ENCODE measurements at regions not wholly inside any gene's neighbourhood (a gene's known extent, or its start where the extent isn't known, plus 50 kb on each side); places are given as distances from the start of the nearest gene placed in this dataset.

DNA sequence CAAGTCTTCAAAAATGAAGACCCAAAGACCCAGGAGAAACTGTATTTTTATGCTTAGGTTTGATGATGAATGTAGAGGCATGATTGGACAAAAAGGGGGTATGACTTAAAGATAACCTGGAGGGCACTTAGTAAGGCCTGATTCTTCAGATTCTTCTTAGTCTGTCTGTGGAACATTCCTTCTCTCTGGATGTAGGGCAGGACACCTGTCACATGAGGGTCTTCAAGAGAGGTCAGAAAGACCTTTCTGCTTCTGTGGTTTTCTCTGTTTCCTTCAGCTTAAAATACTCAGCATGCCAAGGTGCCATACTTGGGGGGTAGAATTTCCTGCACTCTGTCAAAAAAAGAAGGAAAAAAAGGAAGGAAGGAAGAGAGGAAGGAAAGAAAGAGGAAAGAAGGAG, 78.1 kb downstream of the BLID start:
- Histone ChIP-seq H3K27ac (ENCODE audit: low read depth, low read length, severe bottlenecking) (peak overlapping the region; percentile 23), H3K4me1 (ENCODE audit: control insufficient read depth, insufficient read depth, low read length, poor library complexity, severe bottlenecking) (peaks cover 45% of the 10 kb centered on the region), H3K4me3 (ENCODE audit: extremely low read depth, insufficient read depth, low read length, poor library complexity, severe bottlenecking) (no peak overlapping the region), H3K36me3 (ENCODE audit: control insufficient read depth, insufficient read depth, low read length) (no peaks in the 10 kb centered on the region), H3K9me3 (ENCODE audit: control insufficient read depth, low read length) (no peaks in the 10 kb centered on the region)

DNA sequence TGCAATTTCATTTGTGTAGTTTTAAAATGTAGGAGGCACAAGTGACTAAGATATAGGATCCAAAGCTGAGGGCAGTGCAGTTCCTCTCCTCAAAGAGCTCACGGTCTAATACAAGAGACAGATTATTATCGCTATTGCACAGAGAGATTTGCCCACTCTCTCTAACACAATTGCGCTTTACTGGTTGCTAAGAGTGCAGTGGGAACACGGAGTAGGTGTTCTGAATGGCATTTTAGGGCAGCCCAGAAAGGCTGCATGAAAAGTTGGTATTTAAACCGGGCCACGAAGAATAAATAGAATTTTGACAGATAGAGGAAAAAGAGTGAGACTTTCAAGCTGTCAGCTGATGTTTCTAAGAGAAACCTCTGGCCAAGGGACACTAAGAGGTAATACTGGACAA, 79.5 kb downstream of the BLID start:
- H3K4me3 ChIP-seq (ENCODE audit: extremely low read depth, insufficient read depth, low read length, poor library complexity, severe bottlenecking): no peak overlapping the region
- H3K36me3 ChIP-seq (ENCODE audit: control insufficient read depth, insufficient read depth, low read length): no peaks in the 10 kb centered on the region
- H3K4me1 ChIP-seq (ENCODE audit: control insufficient read depth, insufficient read depth, low read length, poor library complexity, severe bottlenecking): peaks cover 40% of the 10 kb centered on the region
- H3K27ac ChIP-seq (ENCODE audit: low read depth, low read length, severe bottlenecking): no peak overlapping the region
- no peaks in the 10 kb centered on the region for H3K9me3 ChIP-seq (ENCODE audit: control insufficient read depth, low read length)
- WGBS, 2 experiments (ENCODE audit: insufficient coverage in 2 of 2): 94 to 100% methylated on average over 3 to 6 of the region's 6 CpGs

DNA sequence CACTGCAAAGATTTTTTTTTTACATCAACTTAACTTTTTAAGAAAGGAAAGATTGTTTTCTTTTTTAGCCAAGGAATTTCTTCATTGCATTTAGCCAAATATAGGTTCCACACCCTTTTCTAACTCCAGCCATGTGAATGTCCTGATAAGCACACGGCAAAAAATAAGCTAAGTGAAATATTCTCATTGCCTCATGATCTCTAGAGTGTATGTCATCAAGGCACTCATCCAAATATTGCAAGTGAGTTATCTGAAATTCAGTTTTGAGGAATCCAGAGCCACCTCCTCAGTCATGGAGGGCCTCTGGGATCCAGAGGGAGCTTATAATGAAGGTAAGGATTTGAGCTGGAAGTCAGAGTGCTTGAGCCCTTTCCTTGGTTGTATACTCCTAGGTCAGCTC, 80.0 kb downstream of the BLID start:
- WGBS, 2 experiments (ENCODE audit: insufficient coverage in 2 of 2): no CpG with 5 or more reads among the region's 1 CpG
- Histone ChIP-seq H3K4me1 (ENCODE audit: control insufficient read depth, insufficient read depth, low read length, poor library complexity, severe bottlenecking) (peaks cover 40% of the 10 kb centered on the region), H3K27ac (ENCODE audit: low read depth, low read length, severe bottlenecking) (no peak overlapping the region)

DNA sequence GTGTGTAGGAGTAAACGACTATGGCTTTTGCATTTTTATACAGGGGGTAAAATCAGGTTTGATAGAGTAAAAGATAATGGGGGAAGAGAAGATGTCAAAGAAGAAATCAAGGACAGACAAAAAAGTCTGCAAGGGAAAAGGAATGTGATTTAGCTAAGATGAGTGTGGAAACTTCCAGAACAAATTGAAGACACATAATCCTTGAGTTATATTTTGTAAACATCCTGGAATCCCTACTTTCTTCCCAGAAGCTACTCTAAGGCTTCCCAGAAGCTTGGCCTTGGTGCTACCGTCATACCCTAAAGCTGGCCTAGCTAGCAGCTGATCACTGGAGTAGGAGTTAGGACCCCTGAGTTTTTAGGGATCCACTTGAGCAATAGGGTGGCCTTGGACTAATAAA, 82.4 kb downstream of the BLID start:
- H3K9me3 ChIP-seq (ENCODE audit: control insufficient read depth, low read length): no peaks in the 10 kb centered on the region
- H3K4me1 ChIP-seq (ENCODE audit: control insufficient read depth, insufficient read depth, low read length, poor library complexity, severe bottlenecking): peaks cover 19% of the 10 kb centered on the region
- H3K4me3 ChIP-seq (ENCODE audit: extremely low read depth, insufficient read depth, low read length, poor library complexity, severe bottlenecking): no peak overlapping the region
- WGBS, 2 experiments (ENCODE audit: insufficient coverage in 2 of 2): 80 to 100% methylated on average over 1 of the region's 2 CpGs
- H3K27ac ChIP-seq (ENCODE audit: low read depth, low read length, severe bottlenecking): no peak overlapping the region
- no peaks in the 10 kb centered on the region for H3K36me3 ChIP-seq (ENCODE audit: control insufficient read depth, insufficient read depth, low read length)

More for the DNA sequence above, 80.0 kb downstream of the BLID start:
- Histone ChIP-seq H3K36me3 (ENCODE audit: control insufficient read depth, insufficient read depth, low read length) (no peaks in the 10 kb centered on the region), H3K4me3 (ENCODE audit: extremely low read depth, insufficient read depth, low read length, poor library complexity, severe bottlenecking) (no peak overlapping the region), H3K9me3 (ENCODE audit: control insufficient read depth, low read length) (no peaks in the 10 kb centered on the region)

DNA sequence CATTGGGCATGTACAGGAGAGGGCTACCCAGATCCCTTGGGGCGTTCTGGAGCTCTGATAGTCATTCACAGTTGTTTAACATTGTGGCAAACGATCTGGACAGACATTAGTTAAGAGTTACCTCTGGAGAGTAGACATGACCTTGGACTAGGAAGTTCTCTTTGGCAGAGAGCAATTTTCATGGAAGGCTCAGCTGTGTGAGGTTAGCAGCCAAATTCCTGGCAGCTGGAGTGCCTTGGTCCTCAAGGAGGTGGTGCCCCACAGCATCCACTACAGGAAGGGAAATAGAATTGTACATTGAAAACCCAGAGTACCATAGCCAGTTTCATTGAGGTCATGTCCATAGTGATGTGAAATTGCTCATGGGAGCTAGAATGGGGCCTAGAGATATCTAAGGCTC, 82.8 kb downstream of the BLID start:
- Histone ChIP-seq H3K4me1 (ENCODE audit: control insufficient read depth, insufficient read depth, low read length, poor library complexity, severe bottlenecking) (peaks cover 17% of the 10 kb centered on the region), H3K4me3 (ENCODE audit: extremely low read depth, insufficient read depth, low read length, poor library complexity, severe bottlenecking) (no peak overlapping the region), H3K36me3 (ENCODE audit: control insufficient read depth, insufficient read depth, low read length) (no peaks in the 10 kb centered on the region), H3K27ac (ENCODE audit: low read depth, low read length, severe bottlenecking) (no peak overlapping the region), H3K9me3 (ENCODE audit: control insufficient read depth, low read length) (no peaks in the 10 kb centered on the region)
- 96% methylated on average over 2 of the region's 2 CpGs for WGBS, 2 experiments (ENCODE audit: insufficient coverage in 2 of 2)

DNA sequence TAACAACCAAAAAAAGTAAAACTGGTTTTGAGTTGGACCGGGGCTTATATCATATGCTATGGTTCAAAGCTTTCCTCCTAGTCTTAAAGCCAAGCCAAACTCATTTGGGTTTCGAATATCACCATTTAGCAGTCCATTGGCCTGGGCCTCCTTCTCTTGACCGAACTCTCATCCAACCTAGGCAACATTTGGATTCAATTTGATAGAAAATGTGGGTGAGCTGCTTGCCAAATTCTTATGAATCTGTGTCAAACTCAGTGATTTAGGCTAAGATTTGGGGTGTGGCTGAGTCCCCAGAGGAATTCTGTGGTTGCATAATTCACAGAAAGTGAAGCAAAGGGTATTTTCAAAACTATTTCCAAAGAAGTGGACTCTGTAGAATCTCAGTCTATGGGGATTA, 83.7 kb downstream of the BLID start:
- Histone ChIP-seq H3K9me3 (ENCODE audit: control insufficient read depth, low read length) (no peaks in the 10 kb centered on the region), H3K4me1 (ENCODE audit: control insufficient read depth, insufficient read depth, low read length, poor library complexity, severe bottlenecking) (peaks cover 12% of the 10 kb centered on the region), H3K36me3 (ENCODE audit: control insufficient read depth, insufficient read depth, low read length) (no peaks in the 10 kb centered on the region), H3K27ac (ENCODE audit: low read depth, low read length, severe bottlenecking) (no peak overlapping the region), H3K4me3 (ENCODE audit: extremely low read depth, insufficient read depth, low read length, poor library complexity, severe bottlenecking) (no peak overlapping the region)
- 95% methylated on average over 2 of the region's 3 CpGs; no CpG with 5 or more reads in 1 of the 2 experiments for WGBS, 2 experiments (ENCODE audit: insufficient coverage in 2 of 2)

DNA sequence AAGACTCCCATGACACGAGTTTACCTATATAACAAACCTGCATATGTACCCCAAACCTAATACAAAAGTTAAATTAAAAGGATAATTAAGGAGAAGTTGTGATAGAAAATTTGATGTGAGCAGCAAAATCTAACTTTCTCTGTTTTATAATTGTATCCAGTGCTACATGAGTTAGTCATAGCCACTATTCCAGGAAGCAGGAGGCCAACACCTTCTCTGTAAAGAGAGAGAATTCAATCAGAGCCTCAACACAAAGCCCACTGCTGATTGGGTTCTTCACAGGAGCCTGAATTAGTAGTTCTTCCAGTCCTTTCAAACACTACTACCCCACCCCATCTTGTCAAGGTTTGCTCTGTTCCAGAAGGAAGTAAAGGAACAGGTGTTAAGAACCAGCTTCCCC, 84.2 kb downstream of the BLID start:
- Histone ChIP-seq H3K4me1 (ENCODE audit: control insufficient read depth, insufficient read depth, low read length, poor library complexity, severe bottlenecking) (peaks cover 12% of the 10 kb centered on the region), H3K27ac (ENCODE audit: low read depth, low read length, severe bottlenecking) (no peak overlapping the region), H3K4me3 (ENCODE audit: extremely low read depth, insufficient read depth, low read length, poor library complexity, severe bottlenecking) (no peak overlapping the region), H3K36me3 (ENCODE audit: control insufficient read depth, insufficient read depth, low read length) (no peaks in the 10 kb centered on the region), H3K9me3 (ENCODE audit: control insufficient read depth, low read length) (no peaks in the 10 kb centered on the region)
- WGBS, 2 experiments (ENCODE audit: insufficient coverage in 2 of 2): no CpG with 5 or more reads among the region's 1 CpG

DNA sequence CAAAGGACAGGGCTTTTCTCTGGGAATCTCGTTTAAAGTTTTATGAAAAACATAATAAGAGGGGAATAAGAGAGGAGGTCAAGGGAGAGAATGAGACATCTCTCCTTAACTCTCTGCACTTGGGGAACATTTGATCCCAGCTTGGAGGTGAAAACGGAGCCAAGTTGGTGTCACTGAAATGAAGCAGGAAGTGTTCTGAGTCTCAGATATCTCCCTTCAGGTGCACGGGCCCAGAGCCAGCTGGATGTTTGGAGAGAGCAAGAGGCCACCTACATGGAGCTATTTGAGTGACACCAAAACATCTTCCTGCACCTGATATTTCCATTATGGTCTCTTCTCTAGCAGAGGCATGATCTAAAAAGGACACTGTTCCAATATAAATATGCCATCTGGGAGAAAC, 85.7 kb downstream of the BLID start:
- Histone ChIP-seq H3K36me3 (ENCODE audit: control insufficient read depth, insufficient read depth, low read length) (no peaks in the 10 kb centered on the region), H3K4me1 (ENCODE audit: control insufficient read depth, insufficient read depth, low read length, poor library complexity, severe bottlenecking) (peaks cover 2% of the 10 kb centered on the region), H3K4me3 (ENCODE audit: extremely low read depth, insufficient read depth, low read length, poor library complexity, severe bottlenecking) (no peak overlapping the region), H3K9me3 (ENCODE audit: control insufficient read depth, low read length) (no peaks in the 10 kb centered on the region), H3K27ac (ENCODE audit: low read depth, low read length, severe bottlenecking) (no peak overlapping the region)
- WGBS, 2 experiments (ENCODE audit: insufficient coverage in 2 of 2): 82 to 100% methylated on average over 1 to 3 of the region's 3 CpGs

DNA sequence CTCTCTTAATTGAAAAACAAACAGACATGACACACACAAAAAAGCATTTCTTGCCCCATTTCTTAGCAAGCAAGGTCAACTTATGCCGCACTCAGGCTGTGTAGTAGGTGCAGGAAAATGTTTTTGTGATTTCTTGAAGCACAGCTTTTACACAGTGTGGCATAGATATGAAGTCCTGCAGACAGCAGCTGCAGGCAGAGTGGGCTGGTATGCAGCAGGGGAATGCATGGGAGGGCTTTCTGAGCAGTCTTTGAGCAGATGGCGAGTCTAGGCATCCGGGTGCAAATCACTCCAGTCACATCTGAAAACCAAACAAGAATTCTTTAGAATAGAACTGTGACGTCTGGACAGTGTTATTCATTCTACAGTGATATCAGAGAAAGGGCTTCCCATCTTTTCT, 87.5 kb downstream of the BLID start:
- no peaks in the 10 kb centered on the region for H3K9me3 ChIP-seq (ENCODE audit: control insufficient read depth, low read length)
- H3K27ac ChIP-seq (ENCODE audit: low read depth, low read length, severe bottlenecking): no peak overlapping the region
- no peaks in the 10 kb centered on the region for H3K4me1 ChIP-seq (ENCODE audit: control insufficient read depth, insufficient read depth, low read length, poor library complexity, severe bottlenecking)
- H3K36me3 ChIP-seq (ENCODE audit: control insufficient read depth, insufficient read depth, low read length): no peaks in the 10 kb centered on the region
- no peak overlapping the region for H3K4me3 ChIP-seq (ENCODE audit: extremely low read depth, insufficient read depth, low read length, poor library complexity, severe bottlenecking)
- WGBS, 2 experiments (ENCODE audit: insufficient coverage in 2 of 2): 86% methylated on average over 1 of the region's 4 CpGs; no CpG with 5 or more reads in 1 of the 2 experiments

DNA sequence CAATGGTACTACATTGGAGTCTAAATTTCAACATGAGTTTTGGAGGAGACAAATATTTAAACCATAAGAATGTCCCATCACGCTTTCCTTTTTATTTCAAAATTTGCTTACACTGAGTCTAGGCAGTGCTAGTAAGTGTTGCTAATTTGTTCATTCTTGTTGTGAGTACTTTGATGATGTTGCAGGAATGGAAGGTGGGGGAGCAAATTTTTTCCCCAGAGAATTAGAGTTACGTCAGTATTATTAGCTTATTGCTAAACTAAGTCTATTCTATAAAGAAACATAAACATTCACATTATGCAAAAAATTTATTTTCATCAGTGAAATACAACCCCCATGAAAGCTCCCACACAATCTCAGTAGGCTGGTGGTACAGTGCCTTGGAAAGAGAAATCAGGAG, 88.0 kb downstream of the BLID start:
- H3K4me1 ChIP-seq (ENCODE audit: control insufficient read depth, insufficient read depth, low read length, poor library complexity, severe bottlenecking): no peaks in the 10 kb centered on the region
- WGBS, 2 experiments (ENCODE audit: insufficient coverage in 2 of 2): no CpG with 5 or more reads among the region's 2 CpGs
- H3K27ac ChIP-seq (ENCODE audit: low read depth, low read length, severe bottlenecking): no peak overlapping the region
- H3K36me3 ChIP-seq (ENCODE audit: control insufficient read depth, insufficient read depth, low read length): no peaks in the 10 kb centered on the region
- H3K9me3 ChIP-seq (ENCODE audit: control insufficient read depth, low read length): no peaks in the 10 kb centered on the region
- H3K4me3 ChIP-seq (ENCODE audit: extremely low read depth, insufficient read depth, low read length, poor library complexity, severe bottlenecking): no peak overlapping the region

DNA sequence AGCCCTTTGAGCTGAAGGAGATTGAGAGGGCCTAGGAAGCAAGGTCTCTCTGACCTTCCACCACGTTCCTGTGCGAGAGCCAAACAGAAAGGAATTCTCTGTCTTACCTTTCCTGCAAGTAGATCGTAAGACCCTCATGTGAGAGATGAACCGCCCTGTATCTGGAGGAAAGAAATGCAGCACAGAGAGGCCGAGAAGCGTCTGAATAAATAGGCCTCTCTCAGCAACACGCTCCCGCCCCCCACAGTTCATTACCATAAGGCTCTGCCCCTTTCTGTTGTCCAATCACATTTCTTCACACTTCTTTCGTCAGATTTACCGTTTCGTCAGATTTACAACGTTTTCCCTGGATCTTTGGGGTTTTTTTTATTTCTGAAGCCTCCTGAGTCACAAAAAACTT, 90.3 kb downstream of the BLID start:
- Histone ChIP-seq H3K4me1 (ENCODE audit: control insufficient read depth, insufficient read depth, low read length, poor library complexity, severe bottlenecking) (no peaks in the 10 kb centered on the region), H3K36me3 (ENCODE audit: control insufficient read depth, insufficient read depth, low read length) (no peaks in the 10 kb centered on the region), H3K4me3 (ENCODE audit: extremely low read depth, insufficient read depth, low read length, poor library complexity, severe bottlenecking) (no peak overlapping the region), H3K9me3 (ENCODE audit: control insufficient read depth, low read length) (no peaks in the 10 kb centered on the region), H3K27ac (ENCODE audit: low read depth, low read length, severe bottlenecking) (no peak overlapping the region)
- 93 to 96% methylated on average over 7 to 8 of the region's 12 CpGs for WGBS, 2 experiments (ENCODE audit: insufficient coverage in 2 of 2)

DNA sequence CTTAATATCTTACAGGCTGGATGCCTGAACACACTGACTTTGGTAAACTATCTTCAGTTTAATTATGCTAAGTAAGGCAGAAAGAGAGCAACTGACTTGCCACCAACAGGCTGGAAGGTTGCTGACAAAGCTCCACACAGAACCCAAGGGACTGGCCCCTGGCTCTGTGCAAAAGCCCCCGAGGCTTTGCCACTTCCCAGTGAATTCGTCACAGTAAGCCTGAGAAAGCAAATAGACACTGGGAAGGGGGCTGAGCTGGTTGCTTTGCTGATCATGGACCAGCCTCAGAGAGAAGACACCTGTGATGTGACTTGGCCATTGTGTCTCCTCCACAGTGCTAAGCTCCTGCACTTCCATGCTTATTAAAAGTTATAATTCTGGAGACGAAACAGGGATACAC, 91.7 kb downstream of the BLID start:
- no peaks in the 10 kb centered on the region for H3K4me1 ChIP-seq (ENCODE audit: control insufficient read depth, insufficient read depth, low read length, poor library complexity, severe bottlenecking)
- H3K27ac ChIP-seq (ENCODE audit: low read depth, low read length, severe bottlenecking): no peak overlapping the region
- H3K36me3 ChIP-seq (ENCODE audit: control insufficient read depth, insufficient read depth, low read length): no peaks in the 10 kb centered on the region
- no peak overlapping the region for H3K4me3 ChIP-seq (ENCODE audit: extremely low read depth, insufficient read depth, low read length, poor library complexity, severe bottlenecking)
- 64 to 70% methylated on average over 1 to 2 of the region's 3 CpGs for WGBS, 2 experiments (ENCODE audit: insufficient coverage in 2 of 2)
- no peaks in the 10 kb centered on the region for H3K9me3 ChIP-seq (ENCODE audit: control insufficient read depth, low read length)
